Naive thymus-derived CD8-positive, alpha-beta T cell (primary cell): ENCODE measurements at regions not wholly inside any gene's neighbourhood (a gene's known extent, or its start where the extent isn't known, plus 50 kb on each side); places are given as distances from the start of the nearest gene placed in this dataset.
"Not testable (repeated sequence)": the region's sequence is repeated elsewhere in the genome, so short reads cannot be mapped to it uniquely, and the experiment has no call there.

Experiments
- ATAC-seq, 2 donors: fragments of 150-1000 bp; cut with Tn5 transposase in 1 of 2; sonication (Bioruptor Pico), chemical (Tn5 transposase) in 1 of 2; 1 replicate in 1 of 2; 2 replicates in 1 of 2; pipeline ENCODE4 v1.10.0; 2021; ENCODE audit warnings: mild to moderate bottlenecking in 2 of 2, moderate library complexity in 2 of 2
- POLR2A ChIA-PET: fragments of 350-600 bp; sonication (Branson Sonifier 250); formaldehyde crosslinking; loops from one replicate; lab custom pipeline; 2021; ENCODE audit warnings: antibody characterized with exemption; lab: Charles Lee
- DNase-seq, 10 donors: peaks; one replicate each; pipeline versions ENCODE4 v3.0.0 to v3.0.0-alpha.2; 2020 to 2022
- H3K27ac Mint-ChIP-seq, 10 donors: one replicate each; pipeline ENCODE4 v1.8.0; 2020 to 2022; ENCODE audit warnings: mild to moderate bottlenecking in 10 of 10, mixed read lengths in 10 of 10, moderate library complexity in 4 of 10, inconsistent platforms in 1 of 10
- H3K27me3 Mint-ChIP-seq, 5 donors: one replicate each; pipeline ENCODE4 v1.8.0; 2021 to 2022; ENCODE audit warnings: mixed read lengths in 5 of 5
- H3K36me3 Mint-ChIP-seq, 3 donors: one replicate each; pipeline ENCODE4 v1.8.0; 2020 to 2022; ENCODE audit warnings: mixed read lengths in 3 of 3, mild to moderate bottlenecking in 2 of 3, inconsistent platforms in 1 of 3
- H3K4me1 Mint-ChIP-seq, 4 donors: one replicate each; pipeline ENCODE4 v1.8.0; 2021 to 2022; ENCODE audit warnings: mixed read lengths in 4 of 4
- H3K4me3 Mint-ChIP-seq, 10 donors: one replicate each; pipeline ENCODE4 v1.8.0; 2020 to 2022; ENCODE audit warnings: mild to moderate bottlenecking in 10 of 10, mixed read lengths in 10 of 10, moderate library complexity in 6 of 10, inconsistent platforms in 1 of 10
- H3K9me3 Mint-ChIP-seq, 9 donors: one replicate each; pipeline ENCODE4 v1.8.0; 2020 to 2022; ENCODE audit warnings: mixed read lengths in 9 of 9, mild to moderate bottlenecking in 3 of 9, inconsistent platforms in 1 of 9, moderate library complexity in 1 of 9

GRCh38 chr20:22728146-22728745 lies 143.9 kb upstream of the FOXA2 start:
- peaks cover 0 to 4% (median 0%) of the 10 kb centered on the region in 9 donors for H3K9me3 Mint-ChIP-seq
- POLR2A ChIA-PET = no interaction called here
- DNase-seq = no peak
- H3K27ac Mint-ChIP-seq = no peak overlapping the region
- no peaks in the 10 kb centered on the region for H3K36me3 Mint-ChIP-seq
- H3K4me1 Mint-ChIP-seq = no peaks in the 10 kb centered on the region
- H3K27me3 Mint-ChIP-seq = peaks cover 0 to 8% (median 4%) of the 10 kb centered on the region in 5 donors
- no peak for ATAC-seq
- no peak overlapping the region for H3K4me3 Mint-ChIP-seq

- ATAC-seq (no peak), DNase-seq (no peak)
- Mint-ChIP-seq H3K27ac (peak overlapping the region in 1 of 10 donors; percentile 6), H3K27me3 (peaks cover 0 to 8% (median 4%) of the 10 kb centered on the region in 5 donors), H3K36me3 (no peaks in the 10 kb centered on the region), H3K4me3 (no peak overlapping the region), H3K4me1 (no peaks in the 10 kb centered on the region), H3K9me3 (peaks cover 0 to 4% (median 0%) of the 10 kb centered on the region in 9 donors)
- POLR2A ChIA-PET = no interaction called here
Observed at GRCh38 chr20:22729180-22729579, 144.8 kb upstream of the FOXA2 start.

GRCh38 chr20:22729616-22730236 lies 145.4 kb upstream of the FOXA2 start:
- Mint-ChIP-seq H3K4me1 (no peaks in the 10 kb centered on the region), H3K36me3 (no peaks in the 10 kb centered on the region), H3K4me3 (no peak overlapping the region), H3K27me3 (peaks cover 0 to 8% (median 4%) of the 10 kb centered on the region in 5 donors), H3K9me3 (peaks cover 0 to 4% (median 0%) of the 10 kb centered on the region in 9 donors), H3K27ac (no peak overlapping the region)
- no peak for ATAC-seq
- POLR2A ChIA-PET = no interaction called here
- no peak for DNase-seq

GRCh38 chr20:22732751-22733150 lies 148.4 kb upstream of the FOXA2 start:
- H3K27me3 Mint-ChIP-seq = peaks cover 0 to 16% (median 5%) of the 10 kb centered on the region in 5 donors
- no peaks in the 10 kb centered on the region for H3K36me3 Mint-ChIP-seq
- no peaks in the 10 kb centered on the region for H3K4me1 Mint-ChIP-seq
- POLR2A ChIA-PET = no interaction called here
- DNase-seq = no peak
- ATAC-seq = no peak
- H3K9me3 Mint-ChIP-seq = peaks cover 0 to 8% (median 2%) of the 10 kb centered on the region in 9 donors
- no peak overlapping the region for H3K4me3 Mint-ChIP-seq
- H3K27ac Mint-ChIP-seq = no peak overlapping the region

GRCh38 chr20:22734946-22735647 lies 150.7 kb upstream of the FOXA2 start:
- H3K36me3 Mint-ChIP-seq, ATAC-seq, H3K27me3 Mint-ChIP-seq, POLR2A ChIA-PET, H3K4me3 Mint-ChIP-seq, H3K9me3 Mint-ChIP-seq, DNase-seq, H3K27ac Mint-ChIP-seq, H3K4me1 Mint-ChIP-seq: not testable (repeated sequence)

- Mint-ChIP-seq H3K27me3 (peaks cover 0 to 7% (median 0%) of the 10 kb centered on the region in 5 donors), H3K4me3 (no peak overlapping the region), H3K9me3 (peaks cover 0 to 10% (median 0%) of the 10 kb centered on the region in 9 donors), H3K36me3 (no peaks in the 10 kb centered on the region), H3K27ac (no peak overlapping the region), H3K4me1 (no peaks in the 10 kb centered on the region)
- ATAC-seq (no peak), DNase-seq (no peak)
- POLR2A ChIA-PET = no interaction called here
Observed at GRCh38 chr20:22740829-22741228, 156.5 kb upstream of the FOXA2 start.

- Mint-ChIP-seq H3K4me3 (no peak overlapping the region), H3K36me3 (no peaks in the 10 kb centered on the region), H3K27me3 (no peaks in the 10 kb centered on the region), H3K27ac (no peak overlapping the region), H3K4me1 (no peaks in the 10 kb centered on the region), H3K9me3 (peaks cover 0 to 7% (median 2%) of the 10 kb centered on the region in 9 donors)
- POLR2A ChIA-PET = no interaction called here
- ATAC-seq = no peak
- no peak for DNase-seq
Observed at GRCh38 chr20:22744341-22745193, 160.2 kb upstream of the FOXA2 start.

- ATAC-seq (no peak), DNase-seq (no peak)
- Mint-ChIP-seq H3K27me3 (peaks cover 0 to 2% (median 0%) of the 10 kb centered on the region in 5 donors), H3K4me3 (no peak overlapping the region), H3K9me3 (peaks cover 0 to 7% (median 2%) of the 10 kb centered on the region in 9 donors), H3K4me1 (no peaks in the 10 kb centered on the region), H3K27ac (no peak overlapping the region), H3K36me3 (no peaks in the 10 kb centered on the region)
- POLR2A ChIA-PET = no interaction called here
Observed at GRCh38 chr20:22745194-22745500, 160.8 kb upstream of the FOXA2 start.

GRCh38 chr20:22746957-22747356 lies 162.6 kb upstream of the FOXA2 start:
- no peaks in the 10 kb centered on the region for H3K4me1 Mint-ChIP-seq
- ATAC-seq (no peak), DNase-seq (no peak)
- POLR2A ChIA-PET = no interaction called here
- H3K27ac Mint-ChIP-seq = no peak overlapping the region
- H3K27me3 Mint-ChIP-seq = peaks cover 0 to 9% (median 0%) of the 10 kb centered on the region in 5 donors
- no peak overlapping the region for H3K4me3 Mint-ChIP-seq
- H3K9me3 Mint-ChIP-seq = peaks cover 0 to 7% (median 2%) of the 10 kb centered on the region in 9 donors
- no peaks in the 10 kb centered on the region for H3K36me3 Mint-ChIP-seq

- Mint-ChIP-seq H3K4me1 (no peaks in the 10 kb centered on the region), H3K27me3 (peaks cover 0 to 12% (median 0%) of the 10 kb centered on the region in 5 donors), H3K27ac (no peak overlapping the region), H3K36me3 (no peaks in the 10 kb centered on the region), H3K4me3 (no peak overlapping the region), H3K9me3 (no peaks in the 10 kb centered on the region)
- no peak for DNase-seq
- no peak for ATAC-seq
- POLR2A ChIA-PET = no interaction called here
Observed at GRCh38 chr20:22752324-22752723, 168.0 kb upstream of the FOXA2 start.

GRCh38 chr20:22757424-22758183 lies 173.2 kb upstream of the FOXA2 start:
- no peak for DNase-seq
- Mint-ChIP-seq H3K4me3 (no peak overlapping the region), H3K36me3 (no peaks in the 10 kb centered on the region), H3K9me3 (peaks cover 0 to 11% (median 0%) of the 10 kb centered on the region in 9 donors), H3K27me3 (peaks cover 0 to 8% (median 0%) of the 10 kb centered on the region in 5 donors), H3K4me1 (peaks cover 0 to 5% (median 0%) of the 10 kb centered on the region in 4 donors), H3K27ac (no peak overlapping the region)
- no peak for ATAC-seq
- POLR2A ChIA-PET = no interaction called here

GRCh38 chr20:22758815-22759214 lies 174.4 kb upstream of the FOXA2 start:
- Mint-ChIP-seq H3K9me3 (peaks cover 0 to 11% (median 0%) of the 10 kb centered on the region in 9 donors), H3K27ac (no peak overlapping the region), H3K4me3 (no peak overlapping the region), H3K36me3 (no peaks in the 10 kb centered on the region), H3K27me3 (peaks cover 0 to 8% (median 0%) of the 10 kb centered on the region in 5 donors), H3K4me1 (peaks cover 0 to 5% (median 0%) of the 10 kb centered on the region in 4 donors)
- ATAC-seq (no peak), DNase-seq (no peak)
- POLR2A ChIA-PET = no interaction called here
